GM23248 (cell line): ENCODE measurements at regions not wholly inside any gene's neighbourhood (a gene's known extent, or its start where the extent isn't known, plus 50 kb on each side); places are given as distances from the start of the nearest gene placed in this dataset.

ENCODE experiments used
- DNase-seq: peaks from one replicate; pipeline ENCODE4 v3.0.0-alpha.2; 2015
- H2AFZ ChIP-seq: fragments of 200-600 bp; sonication (generic); 2 replicates; pipeline ENCODE4 v1.6.1; 2016; ENCODE audit warnings: antibody characterized with exemption
- H3F3A ChIP-seq: fragments of 200-600 bp; sonication (generic); 2 replicates; pipeline ENCODE4 v1.6.1; 2016; ENCODE audit warnings: mild to moderate bottlenecking, antibody characterized with exemption, mixed run types; ENCODE audit not compliant: insufficient read depth
- H3K27ac ChIP-seq: fragments of 200-600 bp; sonication (generic); 2 replicates; pipeline ENCODE4 v1.5.1; 2016; ENCODE audit warnings: mild to moderate bottlenecking
- H3K27me3 ChIP-seq: fragments of 200-600 bp; sonication (generic); replicated peaks from 2 replicates; pipeline ENCODE4 v1.6.1; 2016; ENCODE audit warnings: mild to moderate bottlenecking; ENCODE audit not compliant: insufficient read depth
- H3K36me3 ChIP-seq: fragments of 200-600 bp; sonication (generic); 2 replicates; pipeline ENCODE4 v1.6.1; 2016; ENCODE audit warnings: low read depth, mild to moderate bottlenecking
- H3K4me1 ChIP-seq: fragments of 200-600 bp; sonication (generic); 2 replicates; pipeline ENCODE4 v1.6.1; 2016; ENCODE audit warnings: mild to moderate bottlenecking; ENCODE audit not compliant: insufficient read depth
- H3K4me2 ChIP-seq: fragments of 200-600 bp; sonication (generic); one replicate; pipeline ENCODE4 v1.6.1; 2016; ENCODE audit warnings: mild to moderate bottlenecking; ENCODE audit not compliant: unreplicated experiment
- H3K4me3 ChIP-seq: fragments of 200-600 bp; sonication (generic); 2 replicates; pipeline ENCODE4 v1.5.1; 2016; ENCODE audit warnings: mild to moderate bottlenecking
- H3K79me2 ChIP-seq: fragments of 200-600 bp; sonication (generic); 2 replicates; pipeline ENCODE4 v1.6.1; 2016; ENCODE audit warnings: mild to moderate bottlenecking; ENCODE audit not compliant: insufficient read depth
- H3K9ac ChIP-seq: fragments of 200-600 bp; sonication (generic); 2 replicates; pipeline ENCODE4 v1.6.1; 2016; ENCODE audit warnings: mild to moderate bottlenecking
- H3K9me2 ChIP-seq: fragments of 200-600 bp; sonication (generic); 2 replicates; pipeline ENCODE4 v1.6.1; 2016; ENCODE audit warnings: mixed run types, mild to moderate bottlenecking, moderate library complexity; ENCODE audit not compliant: insufficient read depth
- H3K9me3 ChIP-seq: fragments of 200-600 bp; sonication (generic); one replicate; pipeline ENCODE4 v1.6.1; 2017; ENCODE audit warnings: low read depth
- H4K20me1 ChIP-seq: fragments of 200-600 bp; sonication (generic); 2 replicates; pipeline ENCODE4 v1.6.0; 2016; ENCODE audit not compliant: insufficient read depth
- EZH2 ChIP-seq: fragments of 200-600 bp; sonication (generic); IDR thresholded peaks from 2 replicates; pipeline ENCODE4 v1.6.1; 2018; ENCODE audit warnings: antibody characterized with exemption, mild to moderate bottlenecking; ENCODE audit not compliant: insufficient read depth, poor library complexity, severe bottlenecking
- EZH2phosphoT487 ChIP-seq: fragments of 200-600 bp; sonication (generic); IDR thresholded peaks from 2 replicates; pipeline ENCODE4 v1.6.1; 2018; ENCODE audit warnings: antibody characterized with exemption, moderate library complexity, mild to moderate bottlenecking, low read depth; ENCODE audit not compliant: insufficient read depth
- WGBS, 2 experiments: methylation state at CpG; one replicate each; pipeline ENCODE4 v1.1.6; 2015 to 2017; ENCODE audit warnings: low lambda C conversion rate in 2 of 2, low coverage in 1 of 2; ENCODE audit errors: missing lambda C conversion rate in 2 of 2; 5-methylcytosine and 5-hydroxymethylcytosine counted together
- in situ Hi-C: fragments of 300-500 bp; cut with MboI; formaldehyde crosslinking; loops from 2 replicates; pipeline ENCODE4 v1.15.0; 2020

DNA sequence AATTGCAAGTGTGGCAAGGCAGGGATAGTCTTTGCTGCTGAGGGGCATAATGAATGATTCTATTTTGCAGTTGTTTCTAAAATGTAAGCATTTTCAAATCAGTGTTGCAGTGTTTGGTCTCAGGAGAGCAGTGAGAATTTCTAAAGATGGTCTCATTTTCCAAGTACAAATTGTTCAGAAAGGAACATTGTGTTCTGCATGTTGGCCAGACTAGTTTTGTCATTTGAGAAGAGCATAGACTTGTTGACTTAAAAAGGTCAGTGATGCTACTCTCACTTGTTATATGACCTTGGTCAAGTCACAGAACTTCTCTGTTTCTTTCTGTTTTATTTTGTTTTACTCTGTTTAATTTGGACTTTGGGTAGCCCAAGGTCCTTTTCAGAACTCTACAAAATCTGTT, 344.6 kb downstream of the OSTF1 start:
- H2AFZ ChIP-seq: no peak overlapping the region
- H3F3A ChIP-seq: no peaks in the 10 kb centered on the region
- no peak for DNase-seq
- H3K79me2 ChIP-seq: no peaks in the 10 kb centered on the region
- H3K9ac ChIP-seq: no peak overlapping the region
- TF ChIP-seq EZH2phosphoT487 (no peak), EZH2 (no peak)
- no peak overlapping the region for H3K4me2 ChIP-seq
- no peak overlapping the region for H3K4me3 ChIP-seq
- H3K9me3 ChIP-seq: no peaks in the 10 kb centered on the region
- H3K9me2 ChIP-seq: no peaks in the 10 kb centered on the region
- H4K20me1 ChIP-seq: no peaks in the 10 kb centered on the region
- in situ Hi-C loops: loop anchor here (10.0 kb wide), 1 partner anchor 62 kb away; no protein-coding TSS in a partner anchor
- no peaks in the 10 kb centered on the region for H3K27me3 ChIP-seq
- H3K27ac ChIP-seq: no peak overlapping the region
- H3K36me3 ChIP-seq: no peaks in the 10 kb centered on the region
- no peaks in the 10 kb centered on the region for H3K4me1 ChIP-seq

DNA sequence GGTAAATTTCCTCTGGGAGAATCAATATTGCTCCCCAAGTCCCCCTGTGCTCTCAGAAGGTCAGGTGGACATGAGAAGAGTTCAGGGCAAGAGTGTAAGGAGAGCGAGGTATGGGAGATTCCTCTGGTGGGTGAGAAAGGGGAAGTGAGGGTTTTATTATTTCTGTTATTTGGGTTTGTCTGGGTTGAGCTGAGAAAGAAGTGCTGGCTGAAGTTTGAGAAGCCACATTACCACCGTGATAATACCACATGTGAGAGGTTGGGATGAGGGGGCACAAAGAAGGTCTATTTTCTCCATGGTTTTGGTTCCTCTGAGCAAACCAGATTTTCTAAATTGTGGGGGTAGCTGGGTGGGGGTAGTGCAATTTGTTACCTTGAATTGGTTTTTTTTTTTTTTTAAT, 350.4 kb downstream of the OSTF1 start:
- Histone ChIP-seq H4K20me1 (no peaks in the 10 kb centered on the region), H3K36me3 (no peaks in the 10 kb centered on the region), H3K9me2 (no peaks in the 10 kb centered on the region), H3K27ac (no peak overlapping the region), H3K27me3 (no peaks in the 10 kb centered on the region), H3K4me1 (no peaks in the 10 kb centered on the region), H3K4me2 (no peak overlapping the region), H2AFZ (no peak overlapping the region), H3K79me2 (no peaks in the 10 kb centered on the region), H3K4me3 (no peak overlapping the region), H3F3A (no peaks in the 10 kb centered on the region), H3K9ac (no peak overlapping the region), H3K9me3 (no peaks in the 10 kb centered on the region)
- TF ChIP-seq EZH2phosphoT487 (no peak), EZH2 (no peak)
- in situ Hi-C loops: loop anchor here (10.0 kb wide), 1 partner anchor 56 kb away; no protein-coding TSS in a partner anchor
- DNase-seq: no peak
- WGBS, 2 experiments: 38% methylated on average over 2 of the region's 2 CpGs

DNA sequence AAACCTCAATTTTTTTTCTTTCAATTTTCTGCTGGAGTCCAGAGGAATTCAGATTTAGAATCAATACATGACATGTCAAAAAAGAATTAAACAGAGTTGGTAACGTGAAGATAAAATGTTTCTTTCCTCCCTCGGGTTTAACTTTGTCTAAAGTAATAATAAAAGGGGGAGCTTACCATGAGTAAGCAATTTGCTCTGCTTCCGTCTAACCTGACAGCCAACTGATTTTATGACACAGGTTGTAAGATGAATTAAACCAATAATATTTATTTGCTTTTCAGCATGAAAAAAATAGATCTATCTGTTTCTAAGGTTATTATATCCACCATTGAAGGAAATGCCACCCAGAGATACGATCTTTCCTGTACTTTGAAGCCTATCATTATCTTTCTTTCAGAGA, 352.6 kb downstream of the OSTF1 start:
- TF ChIP-seq EZH2phosphoT487 (no peak), EZH2 (no peak)
- 27 to 43% methylated on average over 4 of the region's 4 CpGs for whole genome bisulfite sequencing, 2 experiments
- in situ Hi-C loops: no loop called here

DNA sequence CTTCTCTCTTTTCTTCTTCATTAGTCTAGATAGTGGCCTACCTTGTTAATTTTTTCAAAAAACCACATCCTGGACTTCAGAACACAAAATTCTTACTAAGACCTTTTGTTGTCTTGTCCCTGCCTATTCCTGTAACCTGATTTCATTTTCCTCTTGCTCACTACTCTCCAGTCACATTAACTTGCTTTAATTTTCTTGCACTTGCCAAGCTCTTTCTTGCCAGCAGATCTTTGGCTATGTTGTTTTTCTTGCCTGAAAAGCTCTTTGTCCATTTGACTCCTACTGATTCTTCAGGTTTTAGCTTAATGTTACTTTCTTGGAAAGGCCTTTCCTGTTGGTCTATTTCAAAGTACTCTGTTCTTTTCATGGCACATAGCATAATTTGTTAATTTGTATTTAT, 356.8 kb downstream of the OSTF1 start:
- Histone ChIP-seq H3F3A (no peaks in the 10 kb centered on the region), H3K4me2 (no peak overlapping the region), H3K27ac (no peak overlapping the region), H3K27me3 (no peaks in the 10 kb centered on the region), H3K9ac (no peak overlapping the region), H3K9me3 (no peaks in the 10 kb centered on the region), H3K9me2 (no peaks in the 10 kb centered on the region), H3K36me3 (no peaks in the 10 kb centered on the region), H3K4me1 (no peaks in the 10 kb centered on the region), H3K79me2 (no peaks in the 10 kb centered on the region), H4K20me1 (no peaks in the 10 kb centered on the region), H2AFZ (no peak overlapping the region), H3K4me3 (no peak overlapping the region)
- TF ChIP-seq EZH2phosphoT487 (no peak), EZH2 (no peak)
- DNase-seq: no peak
- in situ Hi-C loops: no loop called here

More for the DNA sequence above, 352.6 kb downstream of the OSTF1 start:
- Histone ChIP-seq H3K4me1 (no peaks in the 10 kb centered on the region), H4K20me1 (no peaks in the 10 kb centered on the region), H3F3A (no peaks in the 10 kb centered on the region), H3K4me3 (no peak overlapping the region), H3K79me2 (no peaks in the 10 kb centered on the region), H3K9me2 (no peaks in the 10 kb centered on the region), H3K9me3 (no peaks in the 10 kb centered on the region), H3K9ac (no peak overlapping the region), H3K4me2 (no peak overlapping the region), H3K36me3 (no peaks in the 10 kb centered on the region), H3K27ac (no peak overlapping the region), H2AFZ (no peak overlapping the region), H3K27me3 (no peaks in the 10 kb centered on the region)
- DNase-seq: no peak

DNA sequence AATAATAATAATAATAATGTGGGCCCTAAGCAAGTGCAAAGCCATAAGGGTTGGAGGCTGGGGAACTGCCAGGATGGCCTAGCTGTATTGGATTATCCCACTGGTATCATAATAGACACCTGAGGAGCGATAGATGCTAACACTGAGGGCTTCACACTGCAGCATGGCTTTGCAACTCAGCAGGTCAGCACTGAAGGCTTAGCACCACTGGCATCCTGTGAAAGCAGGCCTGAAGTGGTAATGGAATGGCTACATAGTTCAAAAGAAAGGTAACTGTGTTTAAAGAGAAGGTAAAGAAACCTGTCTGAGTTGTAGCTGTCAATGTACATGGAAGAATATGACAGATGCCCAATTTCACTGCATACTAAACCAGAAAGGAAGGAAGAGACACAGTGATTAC, 359.0 kb downstream of the OSTF1 start:
- Histone ChIP-seq H3K4me2 (no peak overlapping the region), H3K4me1 (no peaks in the 10 kb centered on the region), H3K36me3 (no peaks in the 10 kb centered on the region), H3K79me2 (no peaks in the 10 kb centered on the region), H4K20me1 (no peaks in the 10 kb centered on the region), H3K9me3 (no peaks in the 10 kb centered on the region), H3K4me3 (no peak overlapping the region), H3K27me3 (no peaks in the 10 kb centered on the region), H3F3A (no peaks in the 10 kb centered on the region), H3K27ac (no peak overlapping the region), H3K9ac (no peak overlapping the region), H2AFZ (no peak overlapping the region), H3K9me2 (no peaks in the 10 kb centered on the region)
- WGBS, 2 experiments: 45 to 68% methylated on average over 1 of the region's 1 CpG
- DNase-seq: no peak
- TF ChIP-seq EZH2 (no peak), EZH2phosphoT487 (no peak)
- in situ Hi-C loops: no loop called here
